Activated naive CD8-positive, alpha-beta T cell treated with anti-CD3 and anti-CD28 coated beads, Interleukin-2, amount 50 U/mL, for 24 hours (primary cell): ENCODE measurements at regions not wholly inside any gene's neighbourhood (a gene's known extent, or its start where the extent isn't known, plus 50 kb on each side); places are given as distances from the start of the nearest gene placed in this dataset.

Experiments
- ATAC-seq: fragments of 150-1000 bp; cut with Tn5 transposase; one replicate; pipeline ENCODE4 v1.10.0; 2021
- DNase-seq: peaks from one replicate; pipeline ENCODE4 v3.0.0; 2021
- H3K27ac Mint-ChIP-seq: one replicate; pipeline ENCODE4 v1.8.0; 2021; ENCODE audit warnings: mild to moderate bottlenecking, mixed read lengths
- H3K27me3 Mint-ChIP-seq: one replicate; pipeline ENCODE4 v1.8.0; 2021; ENCODE audit warnings: mixed read lengths
- H3K36me3 Mint-ChIP-seq: one replicate; pipeline ENCODE4 v1.8.0; 2021; ENCODE audit warnings: low read depth, mixed read lengths
- H3K4me1 Mint-ChIP-seq: one replicate; pipeline ENCODE4 v1.8.0; 2021; ENCODE audit warnings: mixed read lengths
- H3K4me3 Mint-ChIP-seq: one replicate; pipeline ENCODE4 v1.8.0; 2021; ENCODE audit warnings: mild to moderate bottlenecking, moderate library complexity, mixed read lengths
- H3K9me3 Mint-ChIP-seq: one replicate; pipeline ENCODE4 v1.8.0; 2021; ENCODE audit warnings: mixed read lengths

DNA sequence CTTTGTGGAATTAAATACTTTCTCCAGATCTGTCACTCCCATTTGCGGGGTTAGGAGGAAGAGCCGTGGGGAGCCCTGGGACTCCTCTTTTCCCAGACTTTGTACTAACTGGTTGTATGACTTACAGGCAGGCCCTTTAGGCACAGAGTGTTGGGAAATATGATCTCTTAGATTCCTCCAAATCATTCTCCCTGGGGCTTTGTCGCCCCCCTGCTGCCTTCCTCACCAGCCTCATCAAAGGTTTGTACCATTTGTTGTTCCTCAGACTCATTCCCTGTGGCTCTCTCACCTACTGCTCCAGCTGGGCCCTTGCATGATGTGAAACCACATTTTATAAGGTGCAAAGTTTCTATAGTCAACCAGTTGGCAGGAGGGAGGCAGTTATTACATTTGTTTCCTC is 56.4 kb downstream of the CRYGS start:
- ATAC-seq, result no peak
- H3K36me3 Mint-ChIP-seq, result no peaks in the 10 kb centered on the region
- no peaks in the 10 kb centered on the region for H3K4me1 Mint-ChIP-seq
- H3K27me3 Mint-ChIP-seq, result peaks cover 2% of the 10 kb centered on the region
- H3K9me3 Mint-ChIP-seq, result no peaks in the 10 kb centered on the region
- H3K4me3 Mint-ChIP-seq, result no peak overlapping the region
- no peak for DNase-seq
- H3K27ac Mint-ChIP-seq, result no peak overlapping the region

DNA sequence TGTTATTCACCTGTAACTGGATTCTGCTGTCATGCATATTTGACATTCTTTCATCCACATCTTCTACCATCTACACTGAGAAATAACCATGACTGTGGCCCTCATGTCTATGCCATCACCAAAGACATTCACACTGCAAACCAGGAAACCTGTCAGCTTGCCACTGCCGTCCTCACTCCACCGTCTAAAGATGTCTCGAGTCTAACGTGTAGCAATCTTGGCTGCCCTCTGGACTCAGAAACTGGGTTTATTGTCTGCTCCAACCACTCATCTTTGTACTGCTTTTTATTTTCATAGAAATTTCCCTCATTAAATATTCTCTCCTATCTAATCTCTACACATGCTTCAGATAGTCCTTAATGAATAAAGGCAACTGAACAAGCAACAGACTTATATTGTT is 57.1 kb downstream of the CRYGS start:
- DNase-seq, result no peak
- no peak for ATAC-seq
- no peak overlapping the region for H3K27ac Mint-ChIP-seq

DNA sequence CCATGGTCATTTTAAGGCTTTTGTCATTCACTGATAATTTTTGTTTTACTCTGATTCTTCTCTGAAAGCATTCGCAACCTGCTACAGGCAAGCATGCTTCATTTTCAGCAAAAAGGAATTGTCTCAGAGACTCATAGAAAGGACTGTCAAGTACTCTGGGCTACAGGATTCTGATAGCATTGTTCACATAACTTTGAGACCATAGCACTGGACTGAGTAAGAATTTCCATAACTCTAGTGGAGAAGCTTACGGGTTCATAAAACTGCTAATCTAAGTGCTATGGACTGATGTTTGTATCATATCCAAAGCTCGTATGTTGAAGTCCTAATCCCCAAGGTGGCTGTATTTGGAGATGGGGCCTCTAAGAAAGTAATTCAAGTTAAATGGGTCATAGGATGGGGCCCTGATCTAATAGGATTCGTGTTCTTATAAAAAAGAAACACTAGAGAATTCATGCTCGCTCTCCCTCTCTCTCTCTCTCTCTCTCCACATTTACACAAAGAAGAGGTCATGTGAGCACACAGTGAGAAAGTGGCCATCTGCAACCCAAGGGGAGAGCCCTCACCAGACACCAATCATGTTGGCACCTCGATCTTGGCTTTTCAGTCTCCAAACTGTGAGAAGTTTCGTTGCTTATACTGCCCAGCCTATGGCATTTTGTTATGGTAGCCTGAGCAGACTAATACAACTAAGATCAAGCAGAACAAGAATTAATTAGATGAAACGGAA is 60.4 kb downstream of the CRYGS start:
- H3K4me1 Mint-ChIP-seq, result peaks cover 3% of the 10 kb centered on the region
- no peak overlapping the region for H3K27ac Mint-ChIP-seq
- no peaks in the 10 kb centered on the region for H3K36me3 Mint-ChIP-seq
- no peak overlapping the region for H3K4me3 Mint-ChIP-seq
- ATAC-seq (no peak), DNase-seq (no peak)
- H3K9me3 Mint-ChIP-seq, result no peaks in the 10 kb centered on the region
- no peaks in the 10 kb centered on the region for H3K27me3 Mint-ChIP-seq

More for the DNA sequence above, 57.1 kb downstream of the CRYGS start:
- Mint-ChIP-seq H3K9me3 (no peaks in the 10 kb centered on the region), H3K27me3 (peaks cover 2% of the 10 kb centered on the region), H3K4me3 (no peak overlapping the region), H3K36me3 (no peaks in the 10 kb centered on the region), H3K4me1 (no peaks in the 10 kb centered on the region)

DNA sequence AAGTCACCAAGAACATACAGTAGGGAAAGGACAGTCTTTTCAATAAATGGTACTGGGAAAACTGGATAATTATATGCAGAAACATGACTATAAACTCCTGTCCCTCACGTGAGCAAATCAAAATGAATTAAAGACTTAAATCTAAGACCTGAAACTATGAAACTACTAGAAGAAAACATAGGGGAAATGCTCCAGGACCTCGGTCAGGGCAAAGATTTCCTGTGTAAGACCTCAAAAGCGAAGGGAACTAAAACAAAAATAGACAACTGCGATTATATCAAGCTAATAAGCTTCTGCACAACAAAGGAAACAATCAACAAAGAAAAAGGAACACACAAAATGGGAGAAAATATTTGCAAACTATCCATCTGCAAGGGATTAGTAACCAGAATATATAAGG is 62.7 kb downstream of the CRYGS start:
- H3K36me3 Mint-ChIP-seq, result no peaks in the 10 kb centered on the region
- H3K27ac Mint-ChIP-seq, result no peak overlapping the region
- no peak overlapping the region for H3K4me3 Mint-ChIP-seq
- peaks cover 7% of the 10 kb centered on the region for H3K4me1 Mint-ChIP-seq
- H3K27me3 Mint-ChIP-seq, result peaks cover 3% of the 10 kb centered on the region
- H3K9me3 Mint-ChIP-seq, result no peaks in the 10 kb centered on the region
- no peak for ATAC-seq
- no peak for DNase-seq

DNA sequence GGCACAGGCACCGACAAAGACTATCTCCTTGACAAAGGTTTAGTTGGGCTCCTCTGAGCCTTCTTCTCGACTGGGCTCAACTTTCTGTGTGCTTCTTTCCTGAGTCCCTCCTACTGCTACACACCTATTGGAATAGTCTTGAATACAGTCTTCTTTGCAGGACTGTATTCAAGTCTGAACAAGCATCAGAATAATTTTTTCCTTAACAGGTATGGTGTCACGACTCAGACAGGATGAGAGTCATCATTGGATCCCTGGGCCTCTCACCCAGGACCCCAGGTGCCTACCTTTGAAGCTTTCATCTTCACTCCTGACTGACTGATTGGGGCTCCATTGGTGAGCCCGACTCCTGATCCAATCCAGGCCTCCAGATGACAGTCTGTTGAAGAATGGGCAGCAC is 66.3 kb downstream of the CRYGS start:
- Mint-ChIP-seq H3K9me3 (no peaks in the 10 kb centered on the region), H3K4me3 (no peak overlapping the region), H3K27ac (no peak overlapping the region), H3K36me3 (no peaks in the 10 kb centered on the region), H3K27me3 (peaks cover 3% of the 10 kb centered on the region), H3K4me1 (peaks cover 7% of the 10 kb centered on the region)
- ATAC-seq, result no peak
- DNase-seq, result no peak

DNA sequence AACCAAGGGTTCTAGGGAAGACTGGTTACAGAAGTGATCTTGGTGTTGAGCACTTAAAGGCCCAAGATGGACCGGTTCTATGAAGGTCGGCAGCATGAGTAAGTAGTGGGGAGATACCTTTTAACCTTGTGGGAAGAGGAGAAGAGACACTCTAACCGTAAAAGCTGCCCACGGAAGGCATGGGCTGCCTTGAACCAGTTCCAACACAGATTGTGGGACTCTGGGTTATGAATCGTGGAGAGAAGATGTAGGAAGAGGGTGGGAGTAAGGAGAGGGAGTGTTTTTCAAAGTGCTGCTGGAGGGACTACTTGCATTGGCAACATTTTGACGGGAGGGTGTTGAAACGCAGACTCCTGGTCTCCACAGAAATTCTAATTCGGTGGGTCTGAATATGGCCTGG is 67.1 kb downstream of the CRYGS start:
- Mint-ChIP-seq H3K4me1 (peaks cover 7% of the 10 kb centered on the region), H3K27me3 (peaks cover 3% of the 10 kb centered on the region), H3K36me3 (no peaks in the 10 kb centered on the region), H3K27ac (no peak overlapping the region), H3K9me3 (no peaks in the 10 kb centered on the region), H3K4me3 (peak overlapping the region; percentile 4)
- no peak for DNase-seq
- ATAC-seq, result no peak

DNA sequence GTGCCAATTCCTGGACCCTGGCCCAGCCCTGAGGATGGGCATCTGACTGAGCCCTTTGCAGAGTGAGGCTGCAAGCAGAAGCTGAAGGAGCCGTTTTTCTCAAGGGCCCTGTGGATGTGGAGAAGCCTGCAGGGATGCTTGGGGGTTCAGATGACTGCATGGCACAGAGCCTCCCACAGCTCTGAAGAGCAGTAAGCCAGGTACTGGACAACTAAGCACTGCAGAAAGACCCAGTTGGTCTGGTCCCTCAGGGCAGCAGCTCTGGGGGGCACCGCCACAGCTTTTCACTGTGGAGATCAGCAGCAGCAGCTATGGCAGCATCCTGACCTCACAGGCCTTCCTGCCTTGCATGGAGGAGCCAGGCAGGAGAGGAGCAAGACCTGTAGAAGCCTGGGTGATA is 67.6 kb downstream of the CRYGS start:
- DNase-seq, result no peak
- peaks cover 3% of the 10 kb centered on the region for H3K27me3 Mint-ChIP-seq
- H3K36me3 Mint-ChIP-seq, result no peaks in the 10 kb centered on the region
- peaks cover 5% of the 10 kb centered on the region for H3K4me1 Mint-ChIP-seq
- no peak for ATAC-seq
- no peak overlapping the region for H3K27ac Mint-ChIP-seq
- no peaks in the 10 kb centered on the region for H3K9me3 Mint-ChIP-seq
- H3K4me3 Mint-ChIP-seq, result no peak overlapping the region

DNA sequence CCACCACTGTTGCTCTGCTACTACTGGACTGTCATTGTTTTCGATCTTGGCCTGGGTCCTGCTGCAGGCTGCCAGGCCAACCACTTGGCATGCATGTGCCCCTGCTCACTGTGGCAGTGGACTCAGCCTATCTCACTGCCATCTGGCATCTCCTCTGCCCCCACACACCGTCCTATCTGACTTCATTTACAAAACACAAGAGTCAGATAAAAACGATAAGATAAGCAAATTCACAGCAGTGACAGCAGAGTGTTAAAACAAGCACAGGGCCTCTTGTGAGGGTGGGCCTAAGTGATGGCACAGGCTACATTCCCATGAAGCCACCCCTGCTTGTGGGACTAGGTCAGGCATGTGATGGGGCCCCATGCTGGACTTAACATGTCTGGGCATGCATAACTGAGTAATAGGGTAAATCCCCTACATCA is 68.1 kb downstream of the CRYGS start:
- Mint-ChIP-seq H3K4me3 (no peak overlapping the region), H3K27me3 (peaks cover 3% of the 10 kb centered on the region), H3K9me3 (no peaks in the 10 kb centered on the region), H3K27ac (no peak overlapping the region), H3K4me1 (peaks cover 5% of the 10 kb centered on the region), H3K36me3 (no peaks in the 10 kb centered on the region)
- DNase-seq (no peak), ATAC-seq (peak; percentile 40)

DNA sequence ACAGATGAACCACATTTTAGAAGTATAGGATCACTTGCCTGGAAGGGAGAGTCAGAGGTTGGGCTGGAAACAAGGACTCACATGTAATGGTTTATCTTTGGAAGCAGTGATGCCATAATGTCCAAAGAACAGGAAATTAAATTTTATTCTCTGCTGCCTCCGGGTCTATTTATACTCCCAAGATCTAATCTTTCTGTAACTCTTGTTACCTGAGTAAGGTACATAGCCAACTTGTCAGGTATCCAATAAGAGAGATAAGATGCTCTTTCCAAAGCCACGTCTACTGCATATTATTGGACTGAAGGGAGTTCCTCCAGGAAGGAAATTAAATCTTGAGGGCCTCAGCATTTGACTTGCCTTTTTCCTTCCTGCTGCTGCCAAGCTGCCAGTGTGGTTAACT is 71.0 kb downstream of the CRYGS start:
- Mint-ChIP-seq H3K4me3 (no peak overlapping the region), H3K27ac (no peak overlapping the region), H3K9me3 (no peaks in the 10 kb centered on the region), H3K36me3 (no peaks in the 10 kb centered on the region), H3K27me3 (no peaks in the 10 kb centered on the region), H3K4me1 (peaks cover 5% of the 10 kb centered on the region)
- ATAC-seq (no peak), DNase-seq (no peak)

DNA sequence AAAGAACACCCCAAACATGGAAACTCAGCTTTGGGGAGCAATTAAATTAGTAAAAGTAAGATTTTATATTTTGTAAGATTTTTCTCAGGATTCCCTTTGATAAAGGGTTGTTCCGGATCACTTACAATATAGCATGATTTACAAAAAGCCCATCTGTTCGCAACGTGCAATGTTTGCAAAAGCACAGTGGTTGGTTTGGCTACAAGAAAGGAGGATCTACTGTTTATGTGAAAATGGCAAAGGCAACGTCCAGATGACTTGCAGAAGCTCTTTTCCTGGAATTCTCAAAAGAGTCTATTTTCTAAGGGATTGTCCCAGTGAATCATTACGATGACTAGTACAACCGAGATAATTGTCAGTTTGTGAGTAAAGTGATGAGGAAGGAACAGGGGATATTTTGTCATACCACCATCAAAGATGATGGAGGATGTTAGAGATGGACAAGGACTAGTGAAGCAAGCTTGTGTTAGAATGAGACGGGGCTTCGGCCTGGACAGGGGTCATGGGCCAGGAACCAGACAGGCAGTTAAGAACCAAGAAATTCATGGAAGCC is 71.6 kb downstream of the CRYGS start:
- Mint-ChIP-seq H3K36me3 (no peaks in the 10 kb centered on the region), H3K27me3 (no peaks in the 10 kb centered on the region), H3K4me1 (peaks cover 5% of the 10 kb centered on the region), H3K27ac (no peak overlapping the region), H3K9me3 (no peaks in the 10 kb centered on the region), H3K4me3 (no peak overlapping the region)
- ATAC-seq (no peak), DNase-seq (no peak)

DNA sequence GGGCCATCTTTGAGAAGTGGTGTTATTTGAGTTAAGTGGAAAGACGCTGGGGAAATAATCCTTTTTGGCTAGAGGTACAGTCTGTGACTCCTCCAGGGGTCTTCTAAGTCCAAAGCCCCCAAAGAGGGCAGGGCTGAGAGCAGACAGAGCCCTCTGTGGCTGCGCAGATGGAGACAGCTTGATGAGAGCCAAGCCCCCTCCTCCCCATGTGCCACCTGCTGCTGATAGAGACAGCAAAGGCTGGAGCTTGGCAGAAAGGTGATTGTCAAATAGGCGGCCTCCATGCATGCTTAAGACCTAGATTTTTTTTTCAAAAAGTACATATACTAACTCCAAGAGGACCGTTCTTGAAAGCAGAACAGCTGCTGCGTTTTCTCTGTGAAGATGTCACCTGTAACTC is 72.4 kb downstream of the CRYGS start:
- Mint-ChIP-seq H3K27me3 (no peaks in the 10 kb centered on the region), H3K9me3 (no peaks in the 10 kb centered on the region), H3K4me3 (no peak overlapping the region), H3K36me3 (no peaks in the 10 kb centered on the region), H3K4me1 (peaks cover 2% of the 10 kb centered on the region), H3K27ac (no peak overlapping the region)
- DNase-seq (no peak), ATAC-seq (no peak)

DNA sequence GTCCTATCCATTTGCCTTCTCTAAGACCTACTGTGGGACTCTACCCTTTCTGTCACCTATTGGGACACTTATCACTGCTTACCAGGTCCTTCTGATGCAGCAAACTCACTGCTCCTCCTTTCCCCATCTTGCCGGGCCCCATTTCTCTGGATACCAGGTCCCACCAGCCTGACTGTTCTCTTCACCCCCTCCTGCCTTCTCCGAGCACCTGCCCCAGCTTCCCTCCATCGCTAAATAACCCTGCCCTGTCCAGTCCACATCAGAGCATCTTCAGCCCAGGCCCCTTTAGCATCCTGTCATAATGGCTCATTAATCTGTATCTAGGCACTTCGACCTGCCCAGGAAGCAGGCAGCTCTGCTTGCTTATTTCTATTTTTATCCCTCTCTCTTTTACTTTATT is 74.7 kb downstream of the CRYGS start:
- DNase-seq (no peak), ATAC-seq (no peak)
- Mint-ChIP-seq H3K36me3 (no peaks in the 10 kb centered on the region), H3K27ac (no peak overlapping the region), H3K4me3 (no peak overlapping the region), H3K27me3 (no peaks in the 10 kb centered on the region), H3K4me1 (no peaks in the 10 kb centered on the region), H3K9me3 (no peaks in the 10 kb centered on the region)

DNA sequence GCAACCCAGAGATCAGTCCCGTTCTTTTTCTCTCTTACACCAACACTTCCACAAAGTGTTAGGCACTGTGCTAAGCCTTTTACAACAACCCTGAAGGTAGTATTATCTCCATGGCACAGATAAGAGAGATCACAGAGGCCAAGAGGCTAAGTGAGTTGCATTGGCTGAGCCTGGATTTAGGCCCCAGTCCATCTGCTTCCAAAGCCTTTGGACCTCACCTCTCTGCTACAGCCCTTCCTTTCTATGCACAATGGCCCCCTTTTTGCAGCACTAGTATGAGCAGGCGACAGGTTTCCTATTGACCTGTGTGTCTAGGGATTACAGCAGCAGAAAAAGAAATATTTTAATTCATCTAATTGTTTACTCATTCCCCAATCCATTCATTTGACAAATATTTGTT is 76.2 kb downstream of the CRYGS start:
- DNase-seq, result no peak
- Mint-ChIP-seq H3K27me3 (no peaks in the 10 kb centered on the region), H3K4me3 (no peak overlapping the region), H3K4me1 (no peaks in the 10 kb centered on the region), H3K27ac (no peak overlapping the region), H3K36me3 (no peaks in the 10 kb centered on the region), H3K9me3 (no peaks in the 10 kb centered on the region)
- no peak for ATAC-seq

DNA sequence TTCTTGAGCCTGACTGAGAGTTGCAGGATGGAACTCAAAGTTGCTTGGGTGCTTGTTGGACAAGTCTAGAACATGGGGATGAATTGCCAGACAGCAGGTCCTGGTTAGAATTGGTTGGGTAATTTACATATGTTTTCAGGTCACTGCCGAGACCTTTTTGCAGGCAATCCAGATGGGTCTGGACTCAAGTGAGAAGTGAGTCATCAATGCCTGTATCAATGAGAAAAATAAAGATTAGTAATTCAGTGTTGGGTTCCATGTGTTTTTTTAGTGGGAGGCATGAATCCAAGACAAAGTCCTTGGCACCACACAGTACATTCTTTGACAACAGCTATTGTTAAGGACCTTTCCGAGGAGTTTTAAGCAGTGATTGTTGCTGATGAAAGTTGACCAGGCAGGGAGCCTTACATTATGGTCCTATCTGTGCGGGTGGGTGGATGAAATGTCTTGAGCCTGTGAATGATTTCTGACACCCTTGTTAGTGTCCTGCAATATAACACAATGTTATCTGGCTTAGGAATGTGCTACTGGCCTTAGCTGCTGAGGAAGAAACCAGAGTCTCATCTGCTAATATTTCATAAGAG is 77.7 kb downstream of the CRYGS start:
- no peaks in the 10 kb centered on the region for H3K4me1 Mint-ChIP-seq
- no peak for ATAC-seq
- no peaks in the 10 kb centered on the region for H3K36me3 Mint-ChIP-seq

DNA sequence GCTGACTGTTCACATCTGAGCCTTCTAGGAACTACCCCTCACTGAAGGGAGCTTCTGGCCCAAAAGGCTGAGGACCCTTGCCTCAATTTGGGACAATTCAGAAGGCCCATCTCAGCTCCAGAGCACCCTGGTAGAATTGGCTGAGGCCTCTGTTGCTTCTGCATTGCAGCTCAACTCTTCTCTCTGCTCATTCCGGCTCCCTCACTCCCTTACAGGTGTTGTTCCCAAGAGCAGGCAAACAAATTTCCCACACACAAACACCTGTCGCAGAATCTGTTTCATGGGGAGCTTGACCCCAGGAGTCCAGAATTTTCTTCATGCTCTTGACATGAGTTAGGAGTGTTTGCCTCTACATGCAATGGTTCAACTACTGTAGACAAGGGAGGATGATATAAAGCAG is 78.7 kb downstream of the CRYGS start:
- Mint-ChIP-seq H3K9me3 (no peaks in the 10 kb centered on the region), H3K27me3 (no peaks in the 10 kb centered on the region), H3K27ac (no peak overlapping the region), H3K4me1 (no peaks in the 10 kb centered on the region), H3K4me3 (no peak overlapping the region), H3K36me3 (no peaks in the 10 kb centered on the region)
- no peak for ATAC-seq
- DNase-seq, result no peak

More for the DNA sequence above, 77.7 kb downstream of the CRYGS start:
- Mint-ChIP-seq H3K27ac (no peak overlapping the region), H3K4me3 (no peak overlapping the region), H3K9me3 (no peaks in the 10 kb centered on the region), H3K27me3 (no peaks in the 10 kb centered on the region)
- no peak for DNase-seq
